NCI-H446 (cell line): ENCODE measurements at regions not wholly inside any gene's neighbourhood (a gene's known extent, or its start where the extent isn't known, plus 50 kb on each side); places are given as distances from the start of the nearest gene placed in this dataset.
"Not testable (repeated sequence)": the region's sequence is repeated elsewhere in the genome, so short reads cannot be mapped to it uniquely, and the experiment has no call there.

Experiments
- DNase-seq, 2 experiments: peaks; one replicate each; lab custom pipeline; 2025; lab: John Stamatoyannopoulos, UW

- DNase-seq: peak in 1 of 2 experiments; percentile 82
These were observed 328.2 kb downstream of the KCNJ3 start for GRCh38 chr2:155026651-155027174.

GRCh38 chr2:155023674-155024073 lies 325.2 kb downstream of the KCNJ3 start:
- no peak for DNase-seq

DNA sequence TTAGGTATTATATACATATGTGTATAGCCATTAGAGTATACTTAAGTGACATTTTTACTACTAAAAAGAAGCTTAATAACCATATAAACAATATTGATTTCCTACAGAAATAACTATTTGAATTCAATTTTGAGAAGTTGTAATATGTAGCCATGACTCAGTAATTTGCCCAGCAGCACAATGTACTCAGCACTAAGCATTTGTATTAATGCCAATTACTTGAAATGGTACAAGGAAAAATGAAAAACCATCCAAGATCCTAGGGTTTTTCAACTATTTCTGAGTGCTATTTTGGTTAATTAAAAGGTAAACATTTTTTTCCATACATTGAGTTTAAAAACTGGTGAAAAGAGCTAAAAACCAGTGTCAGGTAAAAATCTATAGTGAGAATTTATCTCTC lies 324.0 kb downstream of the KCNJ3 start:
- DNase-seq: peak in 1 of 2 experiments; percentile 42

- DNase-seq: peak; percentile 87 to 93
These were observed 323.1 kb downstream of the KCNJ3 start for GRCh38 chr2:155021618-155022017.

DNA sequence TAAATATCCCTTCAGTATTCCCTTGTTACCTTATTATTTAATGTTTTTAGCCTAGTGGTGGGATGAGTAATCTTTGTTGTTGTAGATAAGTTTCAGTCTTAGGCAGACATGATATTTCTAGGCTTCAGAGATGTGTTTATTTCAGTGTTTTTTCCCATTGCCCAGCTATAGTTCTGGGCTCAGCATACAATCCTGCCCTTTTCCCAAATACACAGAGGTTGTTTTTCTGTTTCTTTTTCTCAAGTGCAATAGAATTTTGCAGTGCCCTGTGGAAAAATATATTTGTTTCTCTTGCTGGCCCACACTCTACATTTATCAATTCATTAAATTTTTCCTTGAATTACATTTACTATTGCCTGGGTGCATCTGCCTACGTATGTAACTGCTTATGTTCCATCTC lies 321.8 kb downstream of the KCNJ3 start:
- no peak for DNase-seq

GRCh38 chr2:155010925-155011324 lies 312.4 kb downstream of the KCNJ3 start:
- DNase-seq: peak; percentile 71 to 88

- DNase-seq: peak in 1 of 2 experiments; percentile 60
These were observed 296.9 kb downstream of the KCNJ3 start for GRCh38 chr2:154995361-154995760.

- peak; percentile 95 to 98 for DNase-seq
These were observed 294.3 kb downstream of the KCNJ3 start for GRCh38 chr2:154992826-154993225.

DNA sequence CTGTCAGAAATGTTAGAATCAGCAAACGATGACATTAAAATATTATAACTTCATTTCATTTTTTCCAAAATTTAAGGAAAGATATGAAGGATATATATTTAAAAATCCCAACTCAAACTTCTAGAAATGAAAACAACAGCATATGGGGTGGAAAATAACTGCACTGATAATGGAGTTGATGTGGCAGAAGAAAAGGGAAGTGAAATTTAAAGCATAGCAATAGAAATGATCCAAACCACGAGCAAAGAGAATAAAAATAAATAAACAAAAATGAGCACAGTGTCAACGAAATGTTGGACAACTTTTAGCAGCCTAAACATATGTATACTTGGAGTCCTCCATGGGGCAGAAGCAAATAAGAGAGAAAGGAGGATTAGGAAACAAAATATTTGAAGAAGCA lies 280.2 kb downstream of the KCNJ3 start:
- DNase-seq: no peak

DNA sequence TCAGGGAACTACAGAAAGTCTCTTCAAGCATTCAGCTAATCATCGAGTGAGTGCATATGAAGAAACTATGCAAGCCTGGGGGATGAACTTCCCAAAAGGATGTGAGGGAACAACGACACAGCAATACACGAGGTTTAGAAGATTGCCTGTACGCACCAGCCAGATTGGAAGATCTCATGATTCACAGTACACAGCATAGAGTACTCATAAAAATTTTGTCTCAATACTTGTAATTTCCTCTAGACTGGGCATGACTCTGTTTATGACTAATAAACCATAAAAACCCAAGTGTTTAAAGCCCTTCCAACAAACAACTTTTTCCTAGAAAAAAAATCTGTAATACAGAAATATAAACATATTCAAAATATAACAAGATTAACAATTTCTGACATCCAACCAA lies 279.7 kb downstream of the KCNJ3 start:
- DNase-seq: no peak

DNA sequence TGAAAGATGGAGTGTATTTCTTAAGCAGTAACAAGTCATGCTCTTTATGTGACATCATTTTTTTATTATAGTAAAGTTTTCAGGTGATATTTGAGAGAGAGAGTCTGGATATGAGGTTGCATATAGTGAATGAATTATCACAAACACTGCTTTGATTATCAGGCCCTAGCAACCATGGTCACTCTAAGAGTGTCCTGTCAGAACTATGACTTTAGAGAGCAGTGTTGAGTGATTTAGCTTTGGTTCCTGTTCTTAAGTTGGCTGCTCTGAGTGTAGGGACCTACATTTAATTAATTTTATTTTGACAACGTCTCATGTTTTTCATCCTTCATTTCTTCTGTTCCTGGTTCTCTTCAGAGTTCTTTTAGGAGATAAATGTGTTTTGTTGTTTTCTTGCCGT lies 275.5 kb downstream of the KCNJ3 start:
- DNase-seq: no peak

DNA sequence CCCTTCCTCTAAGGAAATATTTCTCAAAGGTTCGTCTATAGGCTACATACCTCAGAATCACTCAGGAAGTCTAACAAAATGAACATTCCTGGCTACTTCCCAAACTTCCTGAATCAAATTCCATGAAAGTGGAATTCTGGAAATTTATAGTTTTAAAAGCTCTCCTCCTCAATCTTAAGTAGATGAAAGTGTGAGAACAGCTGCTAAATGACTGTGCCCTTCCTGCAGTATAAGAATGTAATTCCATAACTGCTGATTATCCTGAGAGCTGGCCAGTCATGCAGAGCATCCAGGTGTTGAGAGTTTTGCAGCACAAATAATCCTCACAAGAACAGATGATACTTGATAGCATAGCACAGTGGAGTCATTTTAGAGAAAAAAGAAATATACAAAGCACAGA lies 265.0 kb downstream of the KCNJ3 start:
- no peak for DNase-seq

DNA sequence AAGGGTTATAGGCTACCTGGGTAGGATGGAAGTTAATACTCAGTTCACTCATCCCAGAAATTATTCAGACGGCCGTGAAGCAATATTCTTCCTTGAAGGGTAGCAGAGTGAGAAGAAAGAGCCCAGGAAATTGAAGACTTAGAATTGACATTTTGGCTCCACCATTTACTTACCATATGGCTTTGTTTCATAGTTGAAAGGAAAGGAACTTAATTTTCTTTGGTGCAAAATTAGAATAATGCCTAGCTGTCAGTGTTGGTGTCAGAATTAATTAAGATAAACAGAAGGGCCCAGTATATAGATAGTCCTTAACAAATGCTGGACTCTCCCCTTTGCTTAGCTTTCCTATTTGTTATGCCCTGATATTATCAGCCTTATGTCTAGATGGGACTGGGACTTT lies 263.2 kb downstream of the KCNJ3 start:
- no peak for DNase-seq

DNA sequence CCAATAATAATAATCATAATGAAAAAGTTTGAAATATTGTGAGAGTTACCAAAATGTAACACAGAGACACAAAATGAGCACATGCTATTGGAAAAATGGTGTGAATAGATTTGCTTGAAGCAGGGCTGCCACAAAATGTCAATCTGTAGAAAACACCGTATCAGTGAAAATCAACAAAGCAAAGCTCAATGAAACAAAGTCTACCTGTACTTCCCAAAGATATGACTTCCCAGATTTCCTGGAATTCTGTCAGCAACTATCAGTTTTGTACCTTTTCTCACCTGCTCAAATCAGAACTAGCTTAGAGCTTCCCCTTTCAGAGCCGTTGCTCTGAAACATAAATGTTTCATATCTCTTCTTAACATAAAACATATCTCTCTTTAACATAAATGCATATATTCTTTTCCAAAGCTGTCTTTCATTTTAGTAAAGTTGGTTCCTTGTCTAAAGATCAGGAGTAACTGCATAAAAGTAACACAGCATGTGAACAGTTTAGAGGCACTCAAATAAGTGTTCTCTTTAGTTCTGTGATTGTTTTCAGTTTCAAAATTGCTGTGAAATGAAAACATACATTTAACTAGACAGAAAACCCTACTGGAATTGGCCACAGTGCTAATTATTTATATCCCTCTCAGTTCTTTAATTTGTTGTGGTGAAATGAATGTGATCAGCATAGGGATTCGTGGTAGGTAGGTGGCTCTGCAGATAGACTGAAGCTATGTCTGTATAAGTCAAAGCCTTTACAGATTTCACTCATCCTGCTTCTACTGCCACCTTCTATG lies 262.5 kb downstream of the KCNJ3 start:
- DNase-seq: no peak

DNA sequence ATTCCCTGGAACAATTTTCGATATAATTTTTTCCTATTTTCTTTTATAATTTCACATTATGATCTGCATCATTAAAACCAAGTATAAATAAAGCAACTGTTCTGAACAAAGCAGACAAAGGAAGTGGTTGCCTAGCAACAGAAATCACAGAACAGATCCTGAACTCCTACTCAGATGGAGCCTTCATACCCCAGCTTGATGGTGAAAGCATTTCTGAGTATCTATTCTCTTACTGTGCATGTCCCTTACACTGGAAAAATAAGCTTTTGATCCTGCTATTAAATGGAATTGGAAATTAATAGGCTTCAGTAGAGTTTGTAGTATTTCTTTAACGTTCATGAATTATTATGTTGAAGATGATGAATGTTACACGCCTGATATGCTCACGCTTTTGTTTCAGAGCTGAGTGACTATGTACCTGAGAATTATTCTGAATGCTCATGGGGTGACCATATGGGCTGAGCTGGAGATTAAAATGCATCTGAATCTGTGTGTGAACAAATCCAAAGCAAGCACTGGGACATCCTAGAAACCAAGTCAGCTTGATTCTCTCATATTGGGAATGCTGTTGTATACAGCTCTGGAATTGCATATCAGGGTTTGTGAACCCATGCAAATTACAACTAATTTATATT lies 254.0 kb downstream of the KCNJ3 start:
- peak in 1 of 2 experiments; percentile 10 for DNase-seq

- DNase-seq: not testable (repeated sequence)
These were observed 248.9 kb downstream of the KCNJ3 start for GRCh38 chr2:154947416-154947815.

GRCh38 chr2:154945984-154946383 lies 247.5 kb downstream of the KCNJ3 start:
- DNase-seq: no peak

GRCh38 chr2:154941379-154941778 lies 242.9 kb downstream of the KCNJ3 start:
- no peak for DNase-seq

GRCh38 chr2:154934213-154934612 lies 235.7 kb downstream of the KCNJ3 start:
- DNase-seq: no peak

GRCh38 chr2:154924531-154924930 lies 226.0 kb downstream of the KCNJ3 start:
- no peak for DNase-seq

- no peak for DNase-seq
These were observed 216.1 kb downstream of the KCNJ3 start for GRCh38 chr2:154914561-154914960.

GRCh38 chr2:154912215-154912614 lies 213.7 kb downstream of the KCNJ3 start:
- DNase-seq: no peak

DNA sequence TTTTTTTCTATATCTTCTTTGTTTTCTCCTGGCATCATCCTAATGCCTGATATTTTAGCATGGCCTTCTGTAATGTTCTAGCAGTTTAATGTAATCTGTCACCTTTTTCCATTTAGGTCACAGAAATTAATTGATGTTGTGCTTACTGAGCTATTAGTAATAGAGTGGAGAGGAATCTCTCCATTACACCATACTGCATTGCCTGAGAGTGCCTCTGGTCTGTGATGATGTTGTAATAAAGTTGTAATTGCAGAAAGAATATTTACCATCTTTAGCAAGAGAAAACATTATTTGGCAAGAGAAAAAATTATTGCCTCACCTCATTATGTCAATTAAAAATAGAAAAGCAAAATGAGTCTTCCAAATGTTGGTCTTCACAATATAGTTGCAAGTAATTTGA lies 213.2 kb downstream of the KCNJ3 start:
- DNase-seq: no peak
